NCI-H2029 (cell line): ENCODE measurements at regions not wholly inside any gene's neighbourhood (a gene's known extent, or its start where the extent isn't known, plus 50 kb on each side); places are given as distances from the start of the nearest gene placed in this dataset.
"Not testable (repeated sequence)": the region's sequence is repeated elsewhere in the genome, so short reads cannot be mapped to it uniquely, and the experiment has no call there.

Source experiments
- DNase-seq: peaks from one replicate; lab custom pipeline; 2025; lab: John Stamatoyannopoulos, UW

GRCh38 chr2:220783671-220784070 is 788.4 kb downstream of the EPHA4 start:
- DNase-seq: peak; percentile 11

GRCh38 chr2:220785178-220785577 is 786.9 kb downstream of the EPHA4 start:
- DNase-seq: peak; percentile 70

GRCh38 chr2:220786216-220786615 is 785.9 kb downstream of the EPHA4 start:
- no peak for DNase-seq

- no peak for DNase-seq
Measured at GRCh38 chr2:220787251-220787650, 784.9 kb downstream of the EPHA4 start.

- no peak for DNase-seq
Measured at GRCh38 chr2:220789961-220790360, 782.1 kb downstream of the EPHA4 start.

- DNase-seq: no peak
Measured at GRCh38 chr2:220795705-220796104, 776.4 kb downstream of the EPHA4 start.

- DNase-seq: no peak
Measured at GRCh38 chr2:220811115-220811514, 761.0 kb downstream of the EPHA4 start.

GRCh38 chr2:220811952-220812570 is 760.0 kb downstream of the EPHA4 start:
- DNase-seq: no peak

GRCh38 chr2:220814441-220814840 is 757.7 kb downstream of the EPHA4 start:
- no peak for DNase-seq

GRCh38 chr2:220815698-220816097 is 756.4 kb downstream of the EPHA4 start:
- DNase-seq: no peak

- DNase-seq: no peak
Measured at GRCh38 chr2:220821683-220822082, 750.4 kb downstream of the EPHA4 start.

- DNase-seq: not testable (repeated sequence)
Measured at GRCh38 chr2:220823590-220823989, 748.5 kb downstream of the EPHA4 start.

- DNase-seq: peak; percentile 30
Measured at GRCh38 chr2:220833446-220833845, 738.7 kb downstream of the EPHA4 start.

GRCh38 chr2:220835583-220835982 is 736.5 kb downstream of the EPHA4 start:
- no peak for DNase-seq

- DNase-seq: no peak
Measured at GRCh38 chr2:220837226-220837625, 734.9 kb downstream of the EPHA4 start.

- DNase-seq: no peak
Measured at GRCh38 chr2:220842901-220843665, 729.0 kb downstream of the EPHA4 start.

GRCh38 chr2:220845766-220846273 is 726.3 kb downstream of the EPHA4 start:
- DNase-seq: no peak

- DNase-seq: no peak
Measured at GRCh38 chr2:220847006-220847405, 725.1 kb downstream of the EPHA4 start.

GRCh38 chr2:220847589-220847988 is 724.5 kb downstream of the EPHA4 start:
- DNase-seq: no peak

GRCh38 chr2:220849433-220849832 is 722.7 kb downstream of the EPHA4 start:
- no peak for DNase-seq

- no peak for DNase-seq
Measured at GRCh38 chr2:220850116-220850515, 722.0 kb downstream of the EPHA4 start.

GRCh38 chr2:220855296-220855695 is 716.8 kb downstream of the EPHA4 start:
- no peak for DNase-seq

GRCh38 chr2:220856486-220856885 is 715.6 kb downstream of the EPHA4 start:
- no peak for DNase-seq
